SK-N-SH treated with all-trans-retinoic acid at 6 μM for 48 hours (cell line): ENCODE measurements at regions not wholly inside any gene's neighbourhood (a gene's known extent, or its start where the extent isn't known, plus 50 kb on each side); places are given as distances from the start of the nearest gene placed in this dataset.

Source experiments
- ATAC-seq: fragments of 200-7000 bp; cut with Tn5 transposase; 3 replicates; pipeline ENCODE4 v1.9.1; 2020; ENCODE audit warnings: mild to moderate bottlenecking, moderate library complexity
- ARNTL ChIP-seq: fragments of 450-650 bp; formaldehyde crosslinking; IDR thresholded peaks from 2 replicates; pipeline ENCODE4 v1.5.0; 2020; ENCODE audit warnings: low read depth, mild to moderate bottlenecking, moderate library complexity, borderline replicate concordance
- BACH2 ChIP-seq: fragments of 250-450 bp; sonication (Bioruptor Pico); IDR thresholded peaks from 2 replicates; pipeline ENCODE4 v1.9.0; 2021; ENCODE audit warnings: mild to moderate bottlenecking, borderline replicate concordance
- CREB5 ChIP-seq: fragments of 250-450 bp; sonication (Bioruptor Pico); IDR thresholded peaks from 2 replicates; pipeline ENCODE4 v1.5.1; 2020; ENCODE audit warnings: low read depth, mild to moderate bottlenecking, moderate library complexity
- CSDC2 ChIP-seq: fragments of 250-450 bp; sonication (Bioruptor Pico); IDR thresholded peaks from 2 replicates; pipeline ENCODE4 v1.5.0; 2020; ENCODE audit warnings: mild to moderate bottlenecking, moderate library complexity
- CSRNP3 ChIP-seq: fragments of 250-450 bp; sonication (Bioruptor Pico); IDR thresholded peaks from 2 replicates; pipeline ENCODE4 v1.5.1; 2021; ENCODE audit warnings: mild to moderate bottlenecking, moderate library complexity
- ESRRG ChIP-seq: fragments of 250-450 bp; sonication (Bioruptor Pico); IDR thresholded peaks from 2 replicates; pipeline ENCODE4 v1.6.1; 2021; ENCODE audit warnings: mild to moderate bottlenecking
- GLIS3 ChIP-seq: fragments of 250-450 bp; sonication (Bioruptor Pico); IDR thresholded peaks from 2 replicates; pipeline ENCODE4 v1.5.0; 2020; ENCODE audit warnings: mild to moderate bottlenecking, moderate library complexity
- ISL1 ChIP-seq: fragments of 250-450 bp; sonication (Bioruptor Pico); IDR thresholded peaks from 2 replicates; pipeline ENCODE4 v2.1.2; 2022; ENCODE audit warnings: mild to moderate bottlenecking, moderate library complexity
- OSR1 ChIP-seq: fragments of 250-450 bp; sonication (Bioruptor Pico); IDR thresholded peaks from 2 replicates; pipeline ENCODE4 v1.8.0; 2022; ENCODE audit warnings: moderate library complexity, mild to moderate bottlenecking, inconsistent platforms
- PATZ1 ChIP-seq: fragments of 250-450 bp; sonication (Bioruptor Pico); IDR thresholded peaks from 2 replicates; pipeline ENCODE4 v1.8.0; 2020; ENCODE audit warnings: mild to moderate bottlenecking, moderate library complexity, borderline replicate concordance
- POU6F1 ChIP-seq: fragments of 250-450 bp; sonication (Bioruptor Pico); IDR thresholded peaks from 2 replicates; pipeline ENCODE4 v1.8.0; 2021; ENCODE audit warnings: low read depth, mild to moderate bottlenecking, moderate library complexity, borderline replicate concordance
- PPARA ChIP-seq: fragments of 250-450 bp; sonication (Bioruptor Pico); IDR thresholded peaks from 2 replicates; pipeline ENCODE4 v1.5.0; 2020; ENCODE audit warnings: mild to moderate bottlenecking, borderline replicate concordance
- RARB ChIP-seq: fragments of 250-450 bp; sonication (Bioruptor Pico); IDR thresholded peaks from 2 replicates; pipeline ENCODE4 v1.8.0; 2021; ENCODE audit warnings: mild to moderate bottlenecking, moderate library complexity
- SNAI2 ChIP-seq: fragments of 250-450 bp; sonication (Bioruptor Pico); IDR thresholded peaks from 2 replicates; pipeline ENCODE4 v1.5.0; 2020; ENCODE audit warnings: mild to moderate bottlenecking, moderate library complexity
- TCF4 ChIP-seq: fragments of 250-450 bp; sonication (Bioruptor Pico); IDR thresholded peaks from 2 replicates; pipeline ENCODE4 v1.8.0; 2021; ENCODE audit warnings: mild to moderate bottlenecking, moderate library complexity, borderline replicate concordance
- TOX ChIP-seq: fragments of 250-450 bp; sonication (Bioruptor Pico); IDR thresholded peaks from 2 replicates; pipeline ENCODE4 v1.8.0; 2021; ENCODE audit warnings: mild to moderate bottlenecking, moderate library complexity, borderline replicate concordance
- TSHZ2 ChIP-seq: fragments of 250-450 bp; sonication (Bioruptor Pico); IDR thresholded peaks from 2 replicates; pipeline ENCODE4 v1.5.0; 2020; ENCODE audit warnings: mild to moderate bottlenecking, moderate library complexity
- ZC3H10 ChIP-seq: fragments of 250-450 bp; sonication (Bioruptor Pico); IDR thresholded peaks from 2 replicates; pipeline ENCODE4 v1.5.1; 2021; ENCODE audit warnings: mild to moderate bottlenecking, moderate library complexity
- ZFP3 ChIP-seq: fragments of 250-450 bp; sonication (Bioruptor Pico); IDR thresholded peaks from 2 replicates; pipeline ENCODE4 v1.5.0; 2020; ENCODE audit warnings: mild to moderate bottlenecking, moderate library complexity
- ZFP30 ChIP-seq: fragments of 450-650 bp; formaldehyde crosslinking; IDR thresholded peaks from 2 replicates; pipeline ENCODE4 v1.5.0; 2022; ENCODE audit warnings: mild to moderate bottlenecking, moderate library complexity
- ZNF565 ChIP-seq: fragments of 450-650 bp; formaldehyde crosslinking; conservative IDR thresholded peaks from 2 replicates; pipeline ENCODE4 v1.5.0; 2020; ENCODE audit warnings: low read depth, mild to moderate bottlenecking, moderate library complexity
- ZNF70 ChIP-seq: fragments of 450-650 bp; formaldehyde crosslinking; IDR thresholded peaks from 2 replicates; pipeline ENCODE4 v1.5.0; 2020; ENCODE audit warnings: mild to moderate bottlenecking, moderate library complexity
- ZNF8 ChIP-seq: fragments of 450-650 bp; formaldehyde crosslinking; IDR thresholded peaks from 2 replicates; pipeline ENCODE4 v1.5.0; 2020; ENCODE audit warnings: mild to moderate bottlenecking, moderate library complexity

- ATAC-seq = no peak
- TF ChIP-seq ZNF8 (CRISPR knock-in tag) = no peak
- TF ChIP-seq ISL1 (CRISPR knock-in tag) = no peak
- TF ChIP-seq ZNF70 (CRISPR knock-in tag) = no peak
- TF ChIP-seq POU6F1 (CRISPR knock-in tag) = no peak
- no peak for TF ChIP-seq RARB (CRISPR knock-in tag)
- no peak for TF ChIP-seq GLIS3 (CRISPR knock-in tag)
- TF ChIP-seq ARNTL = no peak
- no peak for TF ChIP-seq TCF4 (CRISPR knock-in tag)
- no peak for TF ChIP-seq PPARA (CRISPR knock-in tag)
- no peak for TF ChIP-seq SNAI2 (CRISPR knock-in tag)
- no peak for TF ChIP-seq PATZ1 (CRISPR knock-in tag)
- no peak for TF ChIP-seq ZFP30 (CRISPR knock-in tag)
- no peak for TF ChIP-seq ZFP3 (CRISPR knock-in tag)
- no peak for TF ChIP-seq TOX
- no peak for TF ChIP-seq ZNF565 (CRISPR knock-in tag)
- no peak for TF ChIP-seq ZC3H10 (CRISPR knock-in tag)
- no peak for TF ChIP-seq OSR1 (CRISPR knock-in tag)
- TF ChIP-seq CREB5 (CRISPR knock-in tag) = no peak
- no peak for TF ChIP-seq CSRNP3
- TF ChIP-seq, all 23 proteins: peak for 0
Measured at GRCh38 chr14:27025648-27026047, 427.8 kb upstream of the NOVA1 start.

- ATAC-seq = no peak
Measured at GRCh38 chr14:27026097-27026496, 428.3 kb upstream of the NOVA1 start.

More at GRCh38 chr14:27026097-27026496, 428.3 kb upstream of the NOVA1 start:
- TF ChIP-seq OSR1 (CRISPR knock-in tag) = no peak
- TF ChIP-seq CSDC2 (CRISPR knock-in tag) = no peak
- no peak for TF ChIP-seq TSHZ2
- TF ChIP-seq CSRNP3 = no peak
- no peak for TF ChIP-seq GLIS3 (CRISPR knock-in tag)
- no peak for TF ChIP-seq ZNF8 (CRISPR knock-in tag)
- no peak for TF ChIP-seq BACH2 (CRISPR knock-in tag)
- no peak for TF ChIP-seq POU6F1 (CRISPR knock-in tag)
- TF ChIP-seq ZC3H10 (CRISPR knock-in tag) = no peak
- no peak for TF ChIP-seq ESRRG
- TF ChIP-seq CREB5 (CRISPR knock-in tag) = no peak
- no peak for TF ChIP-seq PPARA (CRISPR knock-in tag)
- TF ChIP-seq RARB (CRISPR knock-in tag) = no peak
- no peak for TF ChIP-seq ARNTL
- no peak for TF ChIP-seq PATZ1 (CRISPR knock-in tag)
- no peak for TF ChIP-seq ZFP30 (CRISPR knock-in tag)
